A673 (cell line): ENCODE measurements at regions not wholly inside any gene's neighbourhood (a gene's known extent, or its start where the extent isn't known, plus 50 kb on each side); places are given as distances from the start of the nearest gene placed in this dataset.
"Not testable (repeated sequence)": the region's sequence is repeated elsewhere in the genome, so short reads cannot be mapped to it uniquely, and the experiment has no call there.

Experiments
- BruUV-seq: library from RNA; stranded (reverse); fragments of 400-500 nt; replicated peaks from 2 replicates; lab custom pipeline; 2021; lab: Mats Ljungman, UMichigan
- CTCF ChIA-PET: fragments of 300-600 bp; sonication (Branson Sonifier 250); formaldehyde crosslinking; loops from one replicate; lab custom pipeline; 2022; ENCODE audit warnings: antibody characterized with exemption; lab: Charles Lee
- POLR2A ChIA-PET: fragments of 300-600 bp; sonication (Branson Sonifier 250); formaldehyde crosslinking; loops from one replicate; lab custom pipeline; 2022; ENCODE audit warnings: antibody characterized with exemption; ENCODE audit not compliant: low non-redundant PET; lab: Charles Lee
- DNase-seq: peaks from one replicate; pipeline ENCODE4 v3.0.0-alpha.2; 2015; ENCODE audit warnings: low spot score
- H3K27ac ChIP-seq: fragments of 200-600 bp; sonication (generic); 2 replicates; pipeline ENCODE4 v1.5.1; 2016; ENCODE audit warnings: mixed run types, low read depth, mild to moderate bottlenecking, mixed read lengths, antibody characterized with exemption, low read length; ENCODE audit not compliant: poor library complexity, severe bottlenecking
- H3K27me3 ChIP-seq: fragments of 200-600 bp; sonication (generic); replicated peaks from 2 replicates; pipeline ENCODE4 v1.6.1; 2017; ENCODE audit warnings: mixed run types, low read depth, mild to moderate bottlenecking, mixed read lengths, antibody characterized with exemption, low read length; ENCODE audit not compliant: insufficient read depth, poor library complexity
- H3K36me3 ChIP-seq: fragments of 200-600 bp; sonication (generic); 2 replicates; pipeline ENCODE4 v1.6.1; 2016; ENCODE audit warnings: mixed run types, mild to moderate bottlenecking, mixed read lengths, antibody characterized with exemption, low read length; ENCODE audit not compliant: insufficient read depth, poor library complexity, severe bottlenecking
- H3K4me1 ChIP-seq: fragments of 200-600 bp; sonication (generic); 2 replicates; pipeline ENCODE4 v1.6.1; 2017; ENCODE audit warnings: mixed run types, mild to moderate bottlenecking, mixed read lengths, antibody characterized with exemption, low read length; ENCODE audit not compliant: insufficient read depth, poor library complexity, severe bottlenecking
- H3K4me3 ChIP-seq: fragments of 200-600 bp; sonication (generic); 2 replicates; pipeline ENCODE4 v1.5.1; 2016; ENCODE audit warnings: low read depth, mixed run types, mild to moderate bottlenecking, mixed read lengths, low read length; ENCODE audit not compliant: poor library complexity, severe bottlenecking
- H3K9me3 ChIP-seq: fragments of 200-600 bp; sonication (generic); 2 replicates; pipeline ENCODE4 v1.6.1; 2016; ENCODE audit warnings: mixed run types, low read depth, mild to moderate bottlenecking, mixed read lengths, antibody characterized with exemption, low read length; ENCODE audit not compliant: poor library complexity, severe bottlenecking
- CTCF ChIP-seq: fragments of 300-800, 200-600 bp; sonication (generic); conservative IDR thresholded peaks from 2 replicates; pipeline ENCODE4 v1.5.1; 2017; ENCODE audit warnings: low read depth, mild to moderate bottlenecking, antibody characterized with exemption, low read length, moderate library complexity, mixed read lengths
- EZH2 ChIP-seq: fragments of 200-600 bp; sonication (generic); IDR thresholded peaks from 2 replicates; pipeline ENCODE4 v1.6.1; 2017; ENCODE audit warnings: borderline replicate concordance, low read depth, mild to moderate bottlenecking, mixed read lengths, antibody characterized with exemption, low read length; ENCODE audit not compliant: poor library complexity, severe bottlenecking
- intact Hi-C: fragments of 100-400 bp; cut with micrococcal nuclease; formaldehyde crosslinking; loops from one replicate; pipeline ENCODE4 v1.10.0; 2022; ENCODE audit not compliant: unreplicated experiment

GRCh38 chr10:21385536-21385935, 139.9 kb downstream of the SKIDA1 start:
- BruUV-seq = no TSS peak
- no peaks in the 10 kb centered on the region for H3K27me3 ChIP-seq
- POLR2A ChIA-PET = no interaction called here
- intact Hi-C loops = no loop called here
- peaks cover 10% of the 10 kb centered on the region for H3K4me1 ChIP-seq
- CTCF ChIA-PET = no interaction called here
- TF ChIP-seq CTCF (no peak), EZH2 (no peak)
- no peaks in the 10 kb centered on the region for H3K9me3 ChIP-seq
- H3K4me3 ChIP-seq = no peak overlapping the region
- no peak for DNase-seq
- H3K36me3 ChIP-seq = no peaks in the 10 kb centered on the region
- H3K27ac ChIP-seq = no peak overlapping the region

GRCh38 chr10:21379143-21379542, 146.3 kb downstream of the SKIDA1 start:
- POLR2A ChIA-PET = no interaction called here
- no peaks in the 10 kb centered on the region for H3K27me3 ChIP-seq
- BruUV-seq = no TSS peak
- no peaks in the 10 kb centered on the region for H3K9me3 ChIP-seq
- DNase-seq = no peak
- CTCF ChIA-PET = interaction anchor here (0.7 kb wide), 1 partner anchor 97 kb away, joined by 3 read pairs; no protein-coding TSS in a partner anchor
- intact Hi-C loops = loop anchor here (10.0 kb wide), 1 partner anchor 84 kb away; no protein-coding TSS in a partner anchor
- TF ChIP-seq CTCF = no peak
- no peak for TF ChIP-seq EZH2
- no peak overlapping the region for H3K27ac ChIP-seq
- H3K36me3 ChIP-seq = no peaks in the 10 kb centered on the region
- H3K4me1 ChIP-seq = peaks cover 10% of the 10 kb centered on the region
- H3K4me3 ChIP-seq = no peak overlapping the region

GRCh38 chr10:21375274-21375673, 150.2 kb downstream of the SKIDA1 start:
- POLR2A ChIA-PET, H3K36me3 ChIP-seq, BruUV-seq, H3K27me3 ChIP-seq, H3K4me3 ChIP-seq, CTCF ChIA-PET, H3K9me3 ChIP-seq, DNase-seq, H3K4me1 ChIP-seq, H3K27ac ChIP-seq: not testable (repeated sequence)
- intact Hi-C loops = loop anchor here (10.0 kb wide), 1 partner anchor 80 kb away; no protein-coding TSS in a partner anchor

- H3K36me3 ChIP-seq, H3K9me3 ChIP-seq, DNase-seq, H3K27ac ChIP-seq, H3K27me3 ChIP-seq, H3K4me3 ChIP-seq, POLR2A ChIA-PET, BruUV-seq: not testable (repeated sequence)
- peaks cover 16% of the 10 kb centered on the region for H3K4me1 ChIP-seq
- CTCF ChIA-PET = interaction anchor here (0.7 kb wide), 1 partner anchor 9 kb away, joined by 3 read pairs; no protein-coding TSS in a partner anchor
- intact Hi-C loops = loop anchor here (10.0 kb wide), 1 partner anchor 79 kb away; no protein-coding TSS in a partner anchor
These were observed 151.6 kb downstream of the SKIDA1 start for GRCh38 chr10:21373881-21374280.
